Endometrium (tissue), 2 donors: ENCODE measurements at regions not wholly inside any gene's neighbourhood (a gene's known extent, or its start where the extent isn't known, plus 50 kb on each side); places are given as distances from the start of the nearest gene placed in this dataset.

Experiments
- FAIRE-seq: peaks from 2 replicates; lab custom pipeline; 2012; peaks lifted over from hg19 to GRCh38; lab: Jason Lieb, UNC
- donor health status: control.
- donor health status: control.

- no peak for FAIRE-seq
Observed at GRCh38 chr3:168152149-168152548, 56.4 kb upstream of the GOLIM4 start.
